GM12891 (cell line): ENCODE measurements at regions not wholly inside any gene's neighbourhood (a gene's known extent, or its start where the extent isn't known, plus 50 kb on each side); places are given as distances from the start of the nearest gene placed in this dataset.
"Not testable (repeated sequence)": the region's sequence is repeated elsewhere in the genome, so short reads cannot be mapped to it uniquely, and the experiment has no call there.

Experiments used
- DNase-seq: peaks from one replicate; pipeline ENCODE4 v3.0.0; 2011; ENCODE audit warnings: low spot score; ENCODE audit not compliant: insufficient read length
- FAIRE-seq: peaks from 2 replicates; lab custom pipeline; 2011; peaks lifted over from hg19 to GRCh38; lab: Jason Lieb, UNC
- PAX5 ChIP-seq: IDR thresholded peaks from 2 replicates; pipeline ENCODE4 v1.6.1; 2011; ENCODE audit warnings: low read length, moderate library complexity, mild to moderate bottlenecking; ENCODE audit not compliant: insufficient read depth, severe bottlenecking
- POLR2A ChIP-seq: IDR thresholded peaks from 2 replicates; pipeline ENCODE4 v1.6.1; 2011; ENCODE audit warnings: low read depth, low read length, control low read depth
- POLR2AphosphoS5 ChIP-seq: IDR thresholded peaks from 2 replicates; pipeline ENCODE4 v1.6.1; 2011; ENCODE audit warnings: low read depth, low read length, control low read depth
- POU2F2 ChIP-seq: IDR thresholded peaks from 2 replicates; pipeline ENCODE4 v1.6.1; 2011; ENCODE audit warnings: low read depth, mild to moderate bottlenecking, control low read depth, low read length, moderate library complexity
- SPI1 ChIP-seq: IDR thresholded peaks from 2 replicates; pipeline ENCODE4 v1.6.1; 2011; ENCODE audit warnings: low read depth, low read length, control low read depth
- TAF1 ChIP-seq: IDR thresholded peaks from 2 replicates; pipeline ENCODE4 v1.6.1; 2011; ENCODE audit warnings: low read depth, low read length, control low read depth

- DNase-seq: no peak
- FAIRE-seq: no peak
- no peak for TF ChIP-seq POLR2A
- TF ChIP-seq POLR2AphosphoS5: no peak
- TF ChIP-seq TAF1: no peak
- no peak for TF ChIP-seq SPI1
- TF ChIP-seq POU2F2: no peak
- TF ChIP-seq PAX5: no peak
Observed at GRCh38 chr13:44718467-44718866, 142.3 kb upstream of the TSC22D1 start.

DNA sequence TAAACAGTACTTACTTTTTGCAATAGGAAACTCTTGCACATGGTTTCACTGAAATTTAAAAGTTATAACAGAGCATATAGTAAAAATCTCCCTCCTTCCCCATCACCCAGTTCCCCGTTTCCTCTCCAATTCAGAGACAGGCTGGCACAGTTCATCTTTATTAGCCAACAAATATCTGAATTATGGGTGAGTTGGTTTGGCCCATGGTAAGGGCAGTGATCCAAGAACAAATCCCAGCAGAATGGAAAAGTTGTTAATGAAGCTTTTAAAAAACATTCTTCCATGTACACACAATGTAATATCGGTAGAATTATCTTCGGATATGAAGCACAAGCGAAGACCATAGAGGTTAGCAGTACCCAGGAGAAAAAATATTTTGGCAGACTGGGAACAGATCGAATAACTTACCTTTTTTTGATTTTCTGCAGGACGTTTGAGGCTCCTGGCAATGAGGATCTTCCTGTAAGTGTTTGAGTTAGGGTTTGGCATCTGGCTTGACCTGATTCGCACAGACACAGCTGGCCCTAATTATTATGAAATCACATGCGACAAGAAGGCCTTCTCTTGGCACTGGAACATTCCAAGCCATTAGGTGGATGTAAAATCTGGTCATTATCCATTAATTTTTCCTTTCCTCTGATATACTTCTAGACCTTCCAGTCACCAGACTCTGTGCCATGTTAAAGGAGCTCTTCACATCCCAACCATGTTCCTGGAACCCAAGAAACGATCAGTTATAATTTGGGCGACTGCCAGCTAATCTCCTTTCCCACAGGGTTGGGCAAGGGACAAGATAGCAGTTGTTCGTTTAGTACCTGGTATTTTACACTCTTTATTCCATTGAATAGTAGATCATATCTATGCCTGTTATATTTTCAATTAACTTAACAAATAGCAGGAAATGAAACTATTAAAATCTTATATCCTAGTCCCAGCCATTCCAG is 139.4 kb upstream of the TSC22D1 start:
- TF ChIP-seq TAF1: no peak
- TF ChIP-seq SPI1: no peak
- no peak for TF ChIP-seq PAX5
- no peak for TF ChIP-seq POU2F2
- TF ChIP-seq POLR2A: no peak
- TF ChIP-seq POLR2AphosphoS5: no peak
- FAIRE-seq (no peak), DNase-seq (no peak)

GRCh38 chr13:44713788-44714469 is 137.8 kb upstream of the TSC22D1 start:
- TF ChIP-seq PAX5 (no peak), SPI1 (no peak), POLR2AphosphoS5 (no peak), POLR2A (no peak), TAF1 (no peak), POU2F2 (no peak)
- FAIRE-seq: no peak
- DNase-seq: no peak

GRCh38 chr13:44711706-44712105 is 135.6 kb upstream of the TSC22D1 start:
- DNase-seq (no peak), FAIRE-seq (no peak)
- TF ChIP-seq SPI1 (no peak), TAF1 (no peak), PAX5 (no peak)

- peak; percentile 60 for FAIRE-seq
- peak; percentile 54 for TF ChIP-seq SPI1
- TF ChIP-seq POU2F2: no peak
- TF ChIP-seq POLR2A: no peak
- no peak for TF ChIP-seq TAF1
- TF ChIP-seq PAX5: no peak
- peak; percentile 25 for DNase-seq
Observed at GRCh38 chr13:44710576-44710975, 134.4 kb upstream of the TSC22D1 start.

DNA sequence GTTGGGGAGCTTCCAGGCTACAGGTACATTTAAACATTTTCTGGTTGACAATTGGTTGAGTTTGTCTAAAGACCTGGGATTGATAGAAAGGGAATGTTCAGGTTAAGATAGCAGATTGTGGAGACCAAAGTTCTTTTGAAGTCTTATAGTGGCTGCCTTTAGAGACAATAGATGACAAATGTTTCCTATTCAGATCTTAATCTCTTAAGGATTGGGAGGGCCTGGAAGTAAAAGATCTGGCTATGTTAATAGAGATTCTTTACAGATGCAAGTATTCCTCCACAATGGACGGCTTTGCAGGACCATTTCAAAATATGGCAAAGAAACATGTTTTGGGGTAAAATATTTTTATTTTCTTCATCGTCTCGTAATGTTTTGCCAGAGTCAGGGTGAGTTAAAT is 128.7 kb upstream of the TSC22D1 start:
- not testable (repeated sequence) for FAIRE-seq, DNase-seq

- FAIRE-seq: no peak
- TF ChIP-seq TAF1: no peak
- no peak for TF ChIP-seq POLR2AphosphoS5
- TF ChIP-seq POU2F2: no peak
- no peak for TF ChIP-seq SPI1
- no peak for TF ChIP-seq PAX5
- TF ChIP-seq POLR2A: no peak
- no peak for DNase-seq
Observed at GRCh38 chr13:44703371-44703770, 127.2 kb upstream of the TSC22D1 start.

DNA sequence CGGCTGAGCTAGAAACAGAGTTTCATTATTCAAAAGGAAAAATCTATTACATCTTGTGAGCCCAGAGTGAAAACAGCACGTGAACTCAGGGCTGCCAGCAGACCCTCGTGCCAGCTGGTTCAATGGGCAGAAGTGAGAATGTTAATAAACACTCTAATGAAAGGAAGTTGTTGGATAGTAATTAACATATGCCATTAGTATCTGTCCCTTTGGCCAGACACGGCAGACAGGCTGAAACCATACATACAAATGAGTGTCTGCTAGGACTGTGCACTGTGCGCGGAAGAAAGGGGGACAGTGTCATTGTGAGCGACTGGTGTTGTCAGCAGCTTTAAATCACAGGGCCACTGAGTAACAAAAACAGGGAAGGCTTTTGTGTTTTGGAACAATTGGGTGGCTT is 121.9 kb upstream of the TSC22D1 start:
- no peak for TF ChIP-seq POLR2A
- no peak for FAIRE-seq
- no peak for DNase-seq

DNA sequence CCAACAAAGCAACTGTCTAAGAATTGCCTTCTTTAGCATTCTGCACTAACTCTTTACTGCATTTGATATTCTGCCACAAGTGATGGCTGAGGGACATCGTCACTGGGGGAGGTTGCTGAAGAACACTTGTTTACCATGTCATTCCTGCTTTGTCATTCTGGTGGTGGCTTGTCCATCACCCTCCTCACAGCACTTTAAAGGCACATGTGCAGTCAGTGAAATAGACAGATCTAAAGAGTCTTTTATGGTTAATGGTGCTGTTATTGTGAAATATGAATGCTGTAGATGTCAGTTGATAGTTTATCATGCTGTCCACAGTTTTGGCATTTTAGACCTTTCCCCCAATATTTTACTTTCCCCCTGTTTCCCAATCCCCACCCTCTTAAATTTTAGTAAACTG is 120.9 kb upstream of the TSC22D1 start:
- no peak for FAIRE-seq
- TF ChIP-seq PAX5 (no peak), POLR2A (no peak), SPI1 (no peak), POLR2AphosphoS5 (no peak), TAF1 (no peak), POU2F2 (no peak)
- no peak for DNase-seq

- FAIRE-seq (no peak), DNase-seq (no peak)
- TF ChIP-seq PAX5: no peak
- TF ChIP-seq POLR2A: no peak
- no peak for TF ChIP-seq SPI1
- no peak for TF ChIP-seq POU2F2
- no peak for TF ChIP-seq TAF1
- TF ChIP-seq POLR2AphosphoS5: no peak
Observed at GRCh38 chr13:44695520-44695919, 119.4 kb upstream of the TSC22D1 start.
